HCT116 (cell line): ENCODE measurements at regions not wholly inside any gene's neighbourhood (a gene's known extent, or its start where the extent isn't known, plus 50 kb on each side); places are given as distances from the start of the nearest gene placed in this dataset.

Source experiments
- EZH2 ChIP-seq: fragments of 200-600 bp; sonication (generic); IDR thresholded peaks from 2 replicates; pipeline ENCODE4 v1.6.1; 2017; ENCODE audit warnings: antibody characterized with exemption, mixed run types
- ZNF274 ChIP-seq: fragments of 200-500 bp; sonication (Bioruptor generic); IDR thresholded peaks from 2 replicates; pipeline ENCODE4 v1.6.1; 2014; ENCODE audit warnings: mild to moderate bottlenecking, low read depth, low read length, inconsistent platforms

DNA sequence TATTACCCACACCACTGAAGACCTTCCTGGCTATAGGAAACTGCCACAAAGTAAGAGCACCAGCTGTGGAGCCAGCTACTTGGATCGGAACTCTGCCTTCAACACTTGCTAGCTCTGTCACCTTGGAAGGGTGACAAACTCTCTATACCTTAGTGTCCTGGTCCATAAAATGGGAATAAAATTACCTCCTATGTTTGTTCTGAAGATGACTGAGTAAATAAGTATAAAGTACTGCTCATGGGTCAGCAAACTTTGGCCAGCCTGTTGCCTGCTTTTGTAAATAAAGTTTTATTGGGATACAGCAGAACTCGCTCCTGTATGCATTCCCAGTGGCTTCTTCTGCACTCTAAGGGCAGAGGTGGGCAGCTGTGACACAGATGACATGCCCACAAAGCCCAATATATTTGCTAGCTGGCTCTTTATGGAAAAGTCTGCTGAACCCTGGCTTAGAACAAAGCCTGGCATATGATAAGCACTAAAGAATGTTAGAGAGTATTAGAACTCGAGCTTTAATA lies 451.3 kb downstream of the TMEM182 start:
- TF ChIP-seq ZNF274 (no peak), EZH2 (no peak)
